ENCODE measurements at regions not wholly inside any gene's neighbourhood (a gene's known extent, or its start where the extent isn't known, plus 50 kb on each side); places are given as distances from the start of the nearest gene placed in this dataset.

- DNase-seq: peak; percentile 24
Observed at GRCh38 chr2:236939721-236940231, 145.9 kb upstream of the COPS8 start.

- no peak for DNase-seq
Observed at GRCh38 chr2:236940497-236940896, 145.2 kb upstream of the COPS8 start.

GRCh38 chr2:236940916-236941520 lies 144.7 kb upstream of the COPS8 start:
- DNase-seq: no peak

- no peak for DNase-seq
Observed at GRCh38 chr2:236941551-236941950, 144.1 kb upstream of the COPS8 start.

GRCh38 chr2:236942554-236942953 lies 143.1 kb upstream of the COPS8 start:
- no peak for DNase-seq

- no peak for DNase-seq
Observed at GRCh38 chr2:236943068-236943467, 142.6 kb upstream of the COPS8 start.

GRCh38 chr2:236943841-236944513 lies 141.7 kb upstream of the COPS8 start:
- no peak for DNase-seq

GRCh38 chr2:236944561-236944960 lies 141.1 kb upstream of the COPS8 start:
- no peak for DNase-seq

GRCh38 chr2:236945431-236946016 lies 140.2 kb upstream of the COPS8 start:
- DNase-seq: no peak

- no peak for DNase-seq
Observed at GRCh38 chr2:236946871-236947270, 138.8 kb upstream of the COPS8 start.

- no peak for DNase-seq
Observed at GRCh38 chr2:236947294-236947693, 138.4 kb upstream of the COPS8 start.

GRCh38 chr2:236947896-236948295 lies 137.8 kb upstream of the COPS8 start:
- no peak for DNase-seq

GRCh38 chr2:236949089-236949905 lies 136.4 kb upstream of the COPS8 start:
- no peak for DNase-seq

GRCh38 chr2:236951830-236952475 lies 133.7 kb upstream of the COPS8 start:
- no peak for DNase-seq

GRCh38 chr2:236954641-236955040 lies 131.0 kb upstream of the COPS8 start:
- DNase-seq: no peak

- no peak for DNase-seq
Observed at GRCh38 chr2:236955521-236956030, 130.1 kb upstream of the COPS8 start.

- DNase-seq: no peak
Observed at GRCh38 chr2:236956031-236956618, 129.6 kb upstream of the COPS8 start.

- DNase-seq: no peak
Observed at GRCh38 chr2:236956641-236957040, 129.0 kb upstream of the COPS8 start.

GRCh38 chr2:236959036-236959435 lies 126.7 kb upstream of the COPS8 start:
- no peak for DNase-seq

GRCh38 chr2:236959876-236960275 lies 125.8 kb upstream of the COPS8 start:
- no peak for DNase-seq

- no peak for DNase-seq
Observed at GRCh38 chr2:236960531-236960930, 125.2 kb upstream of the COPS8 start.

GRCh38 chr2:236962816-236963215 lies 122.9 kb upstream of the COPS8 start:
- DNase-seq: no peak
